GM04503 (cell line): ENCODE measurements at regions not wholly inside any gene's neighbourhood (a gene's known extent, or its start where the extent isn't known, plus 50 kb on each side); places are given as distances from the start of the nearest gene placed in this dataset.
"Not testable (repeated sequence)": the region's sequence is repeated elsewhere in the genome, so short reads cannot be mapped to it uniquely, and the experiment has no call there.

Experiments
- DNase-seq: peaks from one replicate; pipeline ENCODE4 v3.0.0-alpha.2; 2012; ENCODE audit warnings: low read depth

DNA sequence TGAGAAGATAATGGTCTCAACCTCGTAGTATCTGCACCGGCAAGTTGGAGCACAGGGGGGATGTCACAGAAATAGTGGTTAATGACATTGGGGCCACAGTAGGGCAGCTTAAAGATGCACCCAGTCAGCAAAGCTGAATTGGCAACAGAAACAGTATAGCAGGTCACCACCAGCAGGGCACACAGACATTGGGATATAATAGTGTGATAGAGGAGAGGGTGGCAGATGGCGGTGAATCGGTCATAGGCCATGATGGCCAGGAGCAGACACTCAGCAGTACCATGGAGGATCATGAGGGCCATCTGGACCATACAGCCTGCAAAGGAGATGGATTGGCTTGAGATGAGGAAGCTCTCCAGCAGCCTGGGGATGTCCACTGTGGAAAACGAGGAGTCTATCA lies 106.0 kb upstream of the OR9Q1 start:
- no peak for DNase-seq

DNA sequence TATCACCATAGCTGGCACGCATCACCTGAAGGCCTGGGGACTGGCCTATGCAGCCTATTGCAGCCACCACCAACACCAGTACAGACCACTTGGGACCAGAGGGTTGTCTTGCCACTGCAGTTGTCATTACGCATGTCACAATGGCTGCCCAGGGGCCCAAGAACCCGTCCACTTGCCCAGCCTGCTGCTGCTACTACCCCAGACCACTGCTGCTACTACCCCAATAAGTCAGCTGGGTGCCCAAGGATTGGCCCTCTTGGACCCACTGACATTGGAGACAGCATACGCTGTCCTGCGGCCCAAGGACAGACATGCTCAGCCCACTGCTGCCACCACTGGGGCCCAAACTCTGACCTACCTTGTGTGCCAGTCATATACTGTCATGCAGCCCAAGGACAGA lies 102.7 kb upstream of the OR9Q1 start:
- no peak for DNase-seq

DNA sequence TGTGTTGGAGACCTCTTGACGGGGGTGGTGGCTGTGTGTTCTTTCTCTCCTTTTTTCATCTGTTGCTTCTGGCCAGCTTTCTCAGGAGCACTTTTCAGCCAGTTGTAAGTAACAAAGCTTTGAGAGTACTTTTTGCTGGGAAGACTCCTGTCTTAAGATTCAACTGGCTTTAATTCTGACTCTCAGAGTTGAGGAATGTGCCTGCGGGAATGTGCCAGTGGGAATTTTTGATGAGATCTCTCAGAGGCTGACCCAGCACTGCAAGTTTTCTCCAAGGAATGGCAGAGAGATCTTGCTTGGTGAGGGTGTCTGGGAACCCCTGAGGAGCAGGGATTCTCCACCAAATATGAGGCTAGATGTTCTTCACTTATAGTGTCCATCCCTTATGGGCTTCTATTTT lies 91.6 kb upstream of the OR9Q1 start:
- DNase-seq: no peak

DNA sequence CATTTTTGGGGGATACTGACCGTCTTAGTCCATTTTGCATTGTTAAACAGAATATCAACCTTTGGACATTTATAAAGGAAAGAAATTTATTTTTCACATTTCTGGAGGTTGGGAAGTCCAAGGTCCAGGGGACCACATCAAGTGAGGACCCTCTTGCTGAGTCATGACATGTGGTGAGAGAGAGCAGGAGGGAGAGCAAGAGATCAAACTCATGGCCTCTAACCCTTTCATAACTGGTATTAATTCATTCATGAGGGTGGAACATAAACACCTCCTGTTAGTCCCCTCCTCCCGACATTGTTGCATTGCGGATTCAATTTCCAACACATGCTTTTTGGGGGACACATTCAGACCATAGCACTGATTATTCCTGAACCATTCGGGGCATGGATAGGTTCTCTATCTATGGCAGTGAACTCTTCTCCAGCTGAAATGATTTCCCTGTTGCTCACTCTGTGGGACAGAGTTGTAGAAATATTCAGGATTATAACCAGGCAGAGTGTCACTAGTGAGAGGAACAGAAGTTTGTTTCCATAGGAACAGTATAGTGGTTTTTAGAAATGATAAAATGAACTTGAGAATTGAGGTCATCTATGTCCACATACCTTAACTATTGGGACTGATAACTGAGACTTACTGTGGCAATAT lies 88.2 kb upstream of the OR9Q1 start:
- DNase-seq: no peak

DNA sequence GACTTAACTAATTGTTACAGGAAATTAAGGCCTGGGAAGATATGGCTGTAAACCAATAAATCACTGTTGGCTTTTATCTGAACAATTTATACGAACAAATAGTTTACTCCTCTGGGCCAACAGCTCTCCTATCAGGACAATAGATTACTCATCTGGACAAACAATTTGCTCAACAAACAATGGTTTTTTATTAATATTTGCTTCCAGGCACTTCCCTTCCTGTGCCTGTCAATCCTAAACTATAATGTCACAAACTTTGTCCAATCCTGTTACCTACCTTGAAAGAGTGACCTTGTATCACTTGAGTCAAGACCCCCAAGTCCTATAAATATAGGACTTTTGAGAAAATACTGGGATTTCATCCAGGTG lies 87.6 kb upstream of the OR9Q1 start:
- DNase-seq: no peak

DNA sequence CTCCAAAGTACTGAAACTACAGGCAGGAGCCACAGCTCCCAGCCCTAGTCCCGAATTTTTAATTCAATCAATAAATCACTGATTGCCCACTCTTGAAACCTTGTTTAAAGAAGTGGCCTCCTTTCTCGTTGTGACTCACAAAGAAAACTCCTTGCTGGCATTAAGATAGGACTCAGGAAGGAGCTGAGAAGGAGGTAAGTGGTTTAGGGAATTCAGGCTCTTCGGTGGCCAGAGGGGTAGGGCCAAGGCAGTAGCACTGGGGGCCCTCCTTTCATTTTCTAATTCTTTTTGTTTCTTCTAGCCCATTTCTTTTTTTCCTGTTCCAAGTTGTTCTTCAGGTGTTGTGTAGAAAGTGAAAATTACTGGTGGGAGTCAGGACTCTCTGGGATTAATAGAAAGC lies 86.2 kb upstream of the OR9Q1 start:
- no peak for DNase-seq

DNA sequence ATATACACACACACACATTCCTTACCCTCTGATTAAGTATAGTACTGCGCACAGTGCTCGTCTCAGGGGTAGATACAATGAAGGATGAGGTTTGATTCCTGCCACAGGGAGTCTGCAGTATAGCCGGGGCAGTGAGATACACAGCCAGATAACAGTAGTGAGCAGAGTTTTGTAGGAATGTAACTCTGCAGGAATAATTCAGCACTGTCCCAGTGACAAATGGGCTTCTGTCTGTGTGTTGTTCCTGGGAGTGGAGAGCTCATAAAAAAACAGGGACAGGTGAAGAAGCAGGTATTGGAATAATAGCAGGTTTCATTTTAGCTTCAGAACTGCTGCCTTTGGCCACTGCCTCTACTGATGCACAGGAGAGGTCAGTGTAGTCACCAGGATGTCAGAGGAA lies 85.3 kb upstream of the OR9Q1 start:
- DNase-seq: no peak

DNA sequence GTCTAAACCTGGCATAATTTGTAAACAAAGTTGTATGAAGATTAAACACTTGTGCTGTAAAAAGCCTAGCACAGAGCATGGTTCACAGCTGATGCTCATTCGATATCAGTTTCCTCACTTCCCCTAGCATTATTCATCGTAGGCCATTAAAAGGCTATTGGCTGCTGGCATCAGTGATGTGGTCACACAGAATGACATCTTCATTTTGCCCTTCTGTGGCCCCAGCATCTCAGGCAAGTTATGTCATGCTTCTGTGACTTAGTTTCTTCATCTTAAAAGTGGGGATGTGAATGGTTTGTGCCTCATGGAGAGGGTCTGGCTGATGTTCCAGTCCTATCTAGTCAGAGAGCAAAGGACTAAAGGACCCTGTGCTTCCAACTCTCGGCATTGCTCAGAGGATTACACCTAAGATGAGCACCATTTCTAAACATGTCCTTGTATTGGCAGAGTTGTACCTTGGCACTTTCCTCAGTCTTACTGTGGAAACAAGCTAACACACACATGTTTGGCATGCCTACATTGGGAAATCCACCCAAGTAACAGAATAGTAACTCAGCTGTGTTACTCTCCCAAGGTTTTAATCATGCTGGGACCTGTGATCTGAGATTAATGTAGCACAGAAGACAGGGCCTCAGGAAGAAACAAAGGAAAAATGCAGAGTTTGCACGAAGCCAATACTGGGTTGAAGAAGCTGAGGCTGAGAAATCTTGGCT lies 83.5 kb upstream of the OR9Q1 start:
- DNase-seq: no peak

DNA sequence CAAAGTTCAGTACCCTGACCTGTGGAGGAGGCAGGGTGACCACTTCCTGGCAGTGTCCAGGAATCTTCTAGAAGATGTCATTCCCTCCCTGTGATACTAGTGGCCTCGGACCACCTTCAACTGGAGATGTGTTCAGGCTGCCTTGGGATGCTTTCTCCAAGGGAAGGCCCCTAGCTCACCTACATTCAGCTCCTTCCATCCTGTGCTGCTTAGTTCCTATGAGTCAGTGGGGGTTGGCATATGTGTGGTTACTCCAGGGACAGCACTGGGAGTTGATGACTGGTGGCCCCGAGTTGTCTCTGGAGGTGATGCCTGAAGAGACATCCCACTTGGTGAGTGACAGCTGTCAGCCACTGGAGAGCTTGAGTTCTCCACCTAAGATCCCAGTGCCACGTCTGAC lies 81.8 kb upstream of the OR9Q1 start:
- DNase-seq: no peak

DNA sequence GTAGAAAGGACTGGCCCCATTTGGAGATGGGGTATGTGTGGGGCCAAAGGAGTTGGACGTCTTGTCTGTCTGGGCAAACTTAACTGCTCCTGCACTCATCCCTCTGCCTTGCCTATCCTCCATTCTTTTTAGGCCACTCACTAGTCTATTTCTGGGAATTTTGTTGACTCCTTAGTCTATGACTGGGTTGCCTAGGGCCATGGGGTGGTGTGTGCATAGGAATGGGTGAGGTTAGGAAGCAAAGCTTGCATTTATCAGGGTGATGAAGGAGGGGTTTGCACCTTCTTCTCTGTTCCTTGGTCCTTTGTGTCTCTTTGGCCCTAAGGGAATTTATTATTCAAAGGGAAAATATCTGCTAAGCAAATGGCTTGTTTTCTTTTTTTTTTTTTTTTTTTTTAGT lies 80.9 kb upstream of the OR9Q1 start:
- no peak for DNase-seq

DNA sequence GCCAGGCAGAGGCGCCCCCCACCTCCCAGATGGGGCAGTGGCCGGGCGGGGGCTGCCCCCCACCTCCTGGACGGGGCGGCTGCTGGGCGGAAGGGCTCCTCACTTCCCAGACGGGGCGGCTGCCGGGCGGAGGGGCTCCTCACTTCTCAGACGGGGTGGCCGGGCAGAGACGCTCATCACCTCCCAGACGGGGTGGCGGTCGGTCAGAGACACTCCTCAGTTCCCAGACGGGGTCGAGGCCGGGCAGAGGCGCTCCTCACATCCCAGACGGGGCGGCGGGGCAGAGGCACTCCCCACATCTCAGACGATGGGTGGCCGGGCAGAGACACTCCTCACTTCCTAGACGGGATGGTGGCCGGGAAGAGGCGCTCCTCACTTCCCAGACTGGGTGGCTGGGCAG lies 79.9 kb upstream of the OR9Q1 start:
- DNase-seq: not testable (repeated sequence)

DNA sequence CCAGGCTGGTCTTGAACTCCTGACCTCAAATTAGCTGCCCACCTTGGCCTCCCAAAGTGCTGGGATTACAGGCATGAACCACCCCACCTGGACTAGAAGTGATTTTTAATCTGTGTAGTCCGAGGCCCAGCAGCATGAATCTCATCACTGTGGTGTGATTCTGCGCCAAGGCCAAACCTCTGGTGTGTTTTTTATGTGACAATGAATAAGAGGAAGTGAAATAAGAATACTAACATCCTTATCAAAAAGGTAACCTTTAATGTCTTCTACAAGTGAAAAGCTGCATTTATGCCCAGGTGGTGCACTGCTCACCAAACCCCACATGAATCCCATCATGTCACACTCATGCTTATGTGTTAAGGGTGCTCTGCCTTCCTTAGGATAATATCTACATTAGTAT lies 77.1 kb upstream of the OR9Q1 start:
- no peak for DNase-seq

DNA sequence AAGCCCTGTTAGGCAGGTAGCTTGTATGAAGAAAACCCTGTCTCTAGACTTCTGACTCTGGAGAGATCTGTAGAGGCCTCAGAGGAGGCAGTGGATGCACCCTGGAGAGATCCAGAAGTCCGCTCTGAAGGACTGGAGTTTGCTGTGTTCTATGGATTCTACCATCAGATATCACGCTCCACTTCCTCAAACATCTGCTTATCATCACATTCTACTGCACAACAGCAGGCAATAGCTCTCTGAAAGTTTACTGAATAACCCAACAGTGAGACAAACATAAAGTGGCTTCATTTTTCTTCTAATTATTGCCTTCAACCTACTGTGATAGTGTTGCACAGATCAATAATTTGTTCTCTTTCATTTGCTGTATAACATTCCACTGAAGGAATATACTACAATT lies 59.0 kb upstream of the OR9Q1 start:
- DNase-seq: no peak

DNA sequence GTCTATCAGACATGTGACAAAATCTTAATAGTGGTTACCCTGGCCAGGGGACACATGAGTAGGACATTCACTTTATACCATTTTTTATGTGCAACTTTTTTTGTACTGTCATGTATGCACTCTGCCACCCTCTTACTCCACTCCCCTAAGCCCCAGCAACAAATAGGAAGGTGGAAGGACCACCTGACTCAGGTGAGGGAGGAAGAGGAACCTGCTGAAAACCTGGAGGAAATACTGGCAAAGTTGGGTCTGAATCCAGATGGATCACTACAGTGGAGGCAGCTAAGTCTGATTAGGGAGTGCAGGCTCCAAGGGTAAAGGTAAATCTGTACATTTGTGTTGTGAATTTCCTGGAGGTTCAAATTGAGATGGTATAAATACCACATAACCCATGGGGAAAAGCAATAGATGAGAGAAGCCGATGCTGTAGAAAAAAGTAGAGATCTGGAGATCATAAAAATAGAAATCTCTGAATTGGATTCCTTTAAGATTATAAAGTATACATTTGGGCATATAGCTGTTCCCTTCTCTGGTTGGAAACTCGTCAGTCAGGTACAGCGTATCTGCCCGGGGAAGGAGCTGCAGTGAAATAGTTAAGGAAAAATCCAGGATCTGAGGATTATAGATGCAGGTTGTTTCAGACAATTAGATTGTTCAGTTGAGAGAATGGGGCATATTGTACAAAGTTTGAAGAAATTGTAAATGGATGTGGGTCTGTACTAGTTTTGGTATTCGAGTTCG lies 52.2 kb upstream of the OR9Q1 start:
- no peak for DNase-seq

DNA sequence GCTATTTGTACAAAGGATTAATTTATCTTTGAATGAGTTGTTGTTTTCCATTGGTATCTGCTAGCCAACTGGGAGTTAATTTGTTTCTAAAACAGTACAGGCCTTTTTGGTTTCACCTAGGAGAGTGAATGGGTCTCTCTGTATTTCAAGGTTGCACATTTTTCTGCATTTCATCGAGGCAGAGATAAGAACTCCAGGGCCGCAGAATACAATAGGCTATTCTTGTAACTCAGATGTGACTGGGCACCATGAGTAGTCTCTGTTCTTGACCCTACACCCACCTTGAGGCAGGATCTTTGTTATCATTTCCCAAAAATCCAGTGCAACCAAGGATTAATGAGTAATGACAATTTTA lies 51.7 kb upstream of the OR9Q1 start:
- DNase-seq: no peak
